ENCODE measurements at regions not wholly inside any gene's neighbourhood (a gene's known extent, or its start where the extent isn't known, plus 50 kb on each side); places are given as distances from the start of the nearest gene placed in this dataset.

GRCh38 chr1:163875927-163876320 is 554.2 kb downstream of the NUF2 start:
- no peak for TF ChIP-seq CTCF (IDR thresholded peaks at IDR 0.05; ENCODE audit: insufficient read depth, low read depth, low read length)
- TF ChIP-seq EZH2 (IDR thresholded peaks at IDR 0.05; ENCODE audit: insufficient read depth, low read length) = no peak

Data from astrocyte (in vitro differentiated cells and primary cell).